ENCODE measurements at regions not wholly inside any gene's neighbourhood (a gene's known extent, or its start where the extent isn't known, plus 50 kb on each side); places are given as distances from the start of the nearest gene placed in this dataset.

DNA sequence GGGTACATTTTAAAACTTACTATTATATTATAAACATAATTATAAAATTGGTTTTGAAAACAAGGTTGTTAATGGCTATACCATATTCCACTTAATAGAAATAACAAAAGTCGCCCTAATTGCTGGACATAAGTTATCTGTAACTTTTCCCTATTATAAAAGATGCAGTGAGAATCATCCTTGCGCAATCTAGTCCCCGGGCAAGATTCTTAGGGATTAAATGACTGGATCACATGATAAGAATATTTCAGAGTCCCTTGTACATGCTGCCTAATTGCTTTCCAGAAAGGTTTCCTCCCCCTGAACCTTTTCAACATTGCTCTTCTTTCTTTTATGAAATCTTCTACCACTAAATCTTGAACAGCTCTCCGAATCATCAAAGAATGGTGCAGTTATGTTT is 479.8 kb upstream of the MKI67 start:
- Histone ChIP-seq H3K27me3 (replicated peaks; ENCODE audit: control insufficient read depth, insufficient read depth, low read length) (no peaks in the 10 kb centered on the region), H3K4me3 (replicated peaks; ENCODE audit: low read depth, low read length) (no peak overlapping the region), H3K36me3 (ENCODE audit: control insufficient read depth, insufficient read depth, low read length) (no peaks in the 10 kb centered on the region)
- TF ChIP-seq, protein P1, sequence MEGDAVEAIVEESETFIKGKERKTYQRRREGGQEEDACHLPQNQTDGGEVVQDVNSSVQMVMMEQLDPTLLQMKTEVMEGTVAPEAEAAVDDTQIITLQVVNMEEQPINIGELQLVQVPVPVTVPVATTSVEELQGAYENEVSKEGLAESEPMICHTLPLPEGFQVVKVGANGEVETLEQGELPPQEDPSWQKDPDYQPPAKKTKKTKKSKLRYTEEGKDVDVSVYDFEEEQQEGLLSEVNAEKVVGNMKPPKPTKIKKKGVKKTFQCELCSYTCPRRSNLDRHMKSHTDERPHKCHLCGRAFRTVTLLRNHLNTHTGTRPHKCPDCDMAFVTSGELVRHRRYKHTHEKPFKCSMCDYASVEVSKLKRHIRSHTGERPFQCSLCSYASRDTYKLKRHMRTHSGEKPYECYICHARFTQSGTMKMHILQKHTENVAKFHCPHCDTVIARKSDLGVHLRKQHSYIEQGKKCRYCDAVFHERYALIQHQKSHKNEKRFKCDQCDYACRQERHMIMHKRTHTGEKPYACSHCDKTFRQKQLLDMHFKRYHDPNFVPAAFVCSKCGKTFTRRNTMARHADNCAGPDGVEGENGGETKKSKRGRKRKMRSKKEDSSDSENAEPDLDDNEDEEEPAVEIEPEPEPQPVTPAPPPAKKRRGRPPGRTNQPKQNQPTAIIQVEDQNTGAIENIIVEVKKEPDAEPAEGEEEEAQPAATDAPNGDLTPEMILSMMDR (IDR thresholded peaks at IDR 0.05; ENCODE audit: insufficient read depth, low read length, poor library complexity, severe bottlenecking) = no peak
- no peak for DNase-seq (ENCODE audit: extremely low read depth, insufficient read length)

DNA sequence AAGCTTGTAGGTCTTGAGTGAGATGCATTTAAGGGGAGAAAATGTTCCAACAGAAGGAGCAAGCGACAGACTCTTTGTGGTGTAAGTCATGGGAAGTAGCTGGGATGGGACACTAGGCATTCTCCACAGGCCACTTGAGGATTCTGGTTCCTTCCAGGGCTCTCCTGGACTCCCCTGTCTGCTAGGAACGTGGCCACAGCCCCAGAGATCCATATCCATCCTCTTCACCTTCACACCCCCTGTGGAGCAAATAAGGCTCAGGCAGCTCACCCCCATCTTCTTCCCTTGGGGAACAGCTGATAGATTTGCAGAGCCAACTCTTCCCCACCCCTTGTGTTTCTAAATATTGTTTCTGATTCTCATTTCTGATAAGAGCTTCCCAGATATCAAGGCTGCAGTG is 482.6 kb upstream of the MKI67 start:
- DNase-seq (ENCODE audit: extremely low read depth, insufficient read length) = no peak
- Histone ChIP-seq H3K27me3 (replicated peaks; ENCODE audit: control insufficient read depth, insufficient read depth, low read length) (no peaks in the 10 kb centered on the region), H3K36me3 (ENCODE audit: control insufficient read depth, insufficient read depth, low read length) (no peaks in the 10 kb centered on the region), H3K4me3 (replicated peaks; ENCODE audit: low read depth, low read length) (no peak overlapping the region)
- TF ChIP-seq, protein P1 (IDR thresholded peaks at IDR 0.05; ENCODE audit: insufficient read depth, low read length, poor library complexity, severe bottlenecking) = no peak

DNA sequence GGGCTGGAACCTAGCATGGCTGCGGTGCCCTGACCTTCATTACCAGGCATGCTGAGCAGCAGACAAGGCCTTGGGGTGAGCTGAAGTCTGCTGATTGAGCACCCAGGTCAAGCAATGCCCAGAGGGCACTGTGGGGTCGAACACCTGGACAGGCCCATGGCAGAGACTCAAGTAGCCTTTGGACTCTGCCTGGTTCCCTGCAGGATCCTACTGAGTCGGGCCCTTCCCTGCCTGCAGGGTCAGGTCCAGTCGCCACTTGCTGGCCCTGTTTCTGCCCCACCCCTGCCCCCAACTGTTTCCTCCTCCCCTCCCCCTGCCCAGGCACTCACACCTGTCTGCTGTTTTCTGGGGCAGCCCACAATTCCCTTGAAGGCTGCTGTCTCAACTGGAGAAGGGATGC is 483.2 kb upstream of the MKI67 start:
- DNase-seq (ENCODE audit: extremely low read depth, insufficient read length) = no peak

DNA sequence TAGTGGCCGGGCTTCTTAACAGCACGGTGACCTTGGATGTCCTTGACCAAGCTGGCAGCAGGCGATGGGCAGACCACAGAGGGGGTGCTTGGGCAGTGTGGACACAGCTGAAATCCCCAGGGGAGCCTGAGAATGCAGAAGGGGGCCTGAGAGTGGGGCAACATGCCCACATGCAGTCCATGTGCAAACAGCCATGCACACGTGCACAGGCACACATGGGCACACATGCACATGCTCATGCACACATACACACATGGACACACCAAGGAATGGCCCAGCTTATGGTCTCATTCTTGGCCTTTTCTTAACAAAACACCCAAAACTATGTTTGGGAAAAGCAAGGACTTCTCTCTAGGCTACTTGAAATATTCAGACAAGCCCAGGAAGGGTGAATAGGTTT is 483.9 kb upstream of the MKI67 start:
- H3K4me3 ChIP-seq (replicated peaks; ENCODE audit: low read depth, low read length) = no peak overlapping the region
- TF ChIP-seq, protein P1 (IDR thresholded peaks at IDR 0.05; ENCODE audit: insufficient read depth, low read length, poor library complexity, severe bottlenecking) = no peak
- H3K27me3 ChIP-seq (replicated peaks; ENCODE audit: control insufficient read depth, insufficient read depth, low read length) = no peaks in the 10 kb centered on the region
- no peak for DNase-seq (ENCODE audit: extremely low read depth, insufficient read length)
- H3K36me3 ChIP-seq (ENCODE audit: control insufficient read depth, insufficient read depth, low read length) = no peaks in the 10 kb centered on the region

More for the DNA sequence above, 483.2 kb upstream of the MKI67 start:
- TF ChIP-seq, protein P1 (IDR thresholded peaks at IDR 0.05; ENCODE audit: insufficient read depth, low read length, poor library complexity, severe bottlenecking) = no peak
- H3K27me3 ChIP-seq (replicated peaks; ENCODE audit: control insufficient read depth, insufficient read depth, low read length) = no peaks in the 10 kb centered on the region
- no peak overlapping the region for H3K4me3 ChIP-seq (replicated peaks; ENCODE audit: low read depth, low read length)
- no peaks in the 10 kb centered on the region for H3K36me3 ChIP-seq (ENCODE audit: control insufficient read depth, insufficient read depth, low read length)

DNA sequence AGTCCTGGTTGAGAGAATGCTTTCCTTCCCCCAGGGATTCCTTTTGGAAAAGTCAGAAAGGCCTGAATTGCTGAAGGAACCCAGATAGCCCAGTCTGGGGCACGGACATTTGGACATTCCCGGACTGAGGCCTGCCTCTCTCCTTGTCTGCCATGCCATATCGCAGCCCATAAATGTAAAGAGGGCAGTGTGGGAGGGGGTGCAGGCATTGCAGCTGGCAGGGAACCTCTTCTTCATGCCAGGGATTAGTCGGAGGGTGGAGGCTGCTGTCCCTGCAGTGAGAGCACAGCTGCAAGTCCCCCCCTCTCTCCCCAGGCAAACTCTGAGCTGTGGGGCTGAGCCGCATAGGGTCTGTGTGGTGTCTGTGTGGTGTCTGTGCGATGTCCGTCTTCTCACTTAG is 486.0 kb upstream of the MKI67 start:
- no peaks in the 10 kb centered on the region for H3K27me3 ChIP-seq (replicated peaks; ENCODE audit: control insufficient read depth, insufficient read depth, low read length)
- TF ChIP-seq, protein P1 (IDR thresholded peaks at IDR 0.05; ENCODE audit: insufficient read depth, low read length, poor library complexity, severe bottlenecking) = no peak
- DNase-seq (ENCODE audit: extremely low read depth, insufficient read length) = no peak
- no peaks in the 10 kb centered on the region for H3K36me3 ChIP-seq (ENCODE audit: control insufficient read depth, insufficient read depth, low read length)
- no peak overlapping the region for H3K4me3 ChIP-seq (replicated peaks; ENCODE audit: low read depth, low read length)

DNA sequence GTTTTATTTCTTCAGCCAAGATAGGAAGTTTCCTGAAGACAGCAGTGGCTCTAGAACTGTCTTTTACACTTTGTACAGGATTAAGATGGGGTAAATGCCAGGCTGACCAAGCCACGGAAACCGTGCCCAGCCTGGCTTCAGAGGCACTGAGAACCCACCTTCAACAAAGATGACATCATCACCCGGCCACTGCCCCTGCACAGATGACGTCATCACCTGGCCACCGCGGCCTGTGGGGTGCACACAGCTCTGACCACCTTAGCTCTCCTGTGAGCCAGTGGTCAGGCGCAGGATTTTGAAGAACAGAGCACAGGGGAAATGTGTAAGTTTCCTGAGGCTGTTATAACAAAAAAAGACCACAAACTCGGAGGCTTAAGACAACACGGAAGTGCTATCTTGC is 486.4 kb upstream of the MKI67 start:
- DNase-seq (ENCODE audit: extremely low read depth, insufficient read length) = no peak
- H3K27me3 ChIP-seq (replicated peaks; ENCODE audit: control insufficient read depth, insufficient read depth, low read length) = no peaks in the 10 kb centered on the region
- TF ChIP-seq, protein P1 (IDR thresholded peaks at IDR 0.05; ENCODE audit: insufficient read depth, low read length, poor library complexity, severe bottlenecking) = no peak
- H3K4me3 ChIP-seq (replicated peaks; ENCODE audit: low read depth, low read length) = no peak overlapping the region
- H3K36me3 ChIP-seq (ENCODE audit: control insufficient read depth, insufficient read depth, low read length) = no peaks in the 10 kb centered on the region

Data from GM06990 (cell line).